HepG2 (cell line): ENCODE measurements at regions not wholly inside any gene's neighbourhood (a gene's known extent, or its start where the extent isn't known, plus 50 kb on each side); places are given as distances from the start of the nearest gene placed in this dataset.

Experiments used
- ATAC-seq: fragments of 200-7000 bp; cut with Tn5 transposase; 3 replicates; pipeline ENCODE4 v1.9.1; 2020; ENCODE audit warnings: mild to moderate bottlenecking, moderate library complexity
- BruUV-seq: library from RNA; stranded (reverse); fragments of 400-500 nt; replicated peaks from 2 replicates; lab custom pipeline; 2021; lab: Mats Ljungman, UMichigan
- CTCF ChIA-PET: fragments of 300-600 bp; formaldehyde crosslinking; extraction: SDS; loops from one replicate; lab custom pipeline; 2021; ENCODE audit warnings: low total read pairs, inconsistent platforms, low intra/inter-chr PET ratio; lab: Yijun Ruan, JAX
- POLR2A ChIA-PET: fragments of 350-600 bp; sonication (Branson Sonifier 250); formaldehyde crosslinking; loops from one replicate; lab custom pipeline; 2020; ENCODE audit warnings: antibody characterized with exemption, inconsistent platforms; lab: Yijun Ruan, JAX
- DNase-seq: peaks from one replicate; pipeline ENCODE4 v3.0.0-alpha.2; 2015; ENCODE audit warnings: low spot score
- FAIRE-seq: peaks from 3 replicates; lab custom pipeline; 2011; peaks lifted over from hg19 to GRCh38; lab: Jason Lieb, UNC
- H2AFZ ChIP-seq: one replicate; pipeline ENCODE4 v1.6.1; 2011; ENCODE audit warnings: low read length, inconsistent platforms
- H3K27ac ChIP-seq: fragments of 300-600 bp; 3 replicates; pipeline ENCODE4 v1.8.0; 2011; ENCODE audit warnings: mixed run types, mild to moderate bottlenecking, mixed read lengths, low read length, inconsistent platforms; ENCODE audit not compliant: insufficient read depth; ENCODE audit errors: extremely low read length
- H3K27me3 ChIP-seq, 2 experiments: fragments of 200-600 bp in 1 of 2; 2 replicates in 1 of 2; 3 replicates in 1 of 2; pipeline versions ENCODE4 v1.6.0 to v1.8.0; 2011; ENCODE audit warnings: low read length in 2 of 2, mild to moderate bottlenecking in 2 of 2, moderate library complexity in 2 of 2, inconsistent platforms in 1 of 2; ENCODE audit not compliant: insufficient read depth in 2 of 2, control insufficient read depth in 1 of 2
- H3K36me3 ChIP-seq, 2 experiments: fragments of 200-600 bp in 1 of 2; replicated peaks in 1 of 2; 2 replicates in 1 of 2; 3 replicates in 1 of 2; pipeline versions ENCODE4 v1.5.1 to v1.8.0; 2011; ENCODE audit warnings: low read length in 2 of 2, inconsistent platforms in 1 of 2; ENCODE audit not compliant: insufficient read depth in 2 of 2, control insufficient read depth in 1 of 2
- H3K4me1 ChIP-seq: 2 replicates; pipeline ENCODE4 v1.5.1; 2012; ENCODE audit warnings: low read length, inconsistent platforms; ENCODE audit not compliant: insufficient read depth
- H3K4me2 ChIP-seq: 2 replicates; pipeline ENCODE4 v1.6.0; 2011; ENCODE audit warnings: low read depth, low read length, inconsistent platforms
- H3K4me3 ChIP-seq, 3 experiments: fragments of 200-600 bp in 1 of 3; sonication (generic), shearing (Covaris generic) in 1 of 3; replicated peaks in 1 of 3; 2 replicates each; pipeline ENCODE4 v1.5.1; 2011 to 2016; ENCODE audit warnings: low read length in 3 of 3, inconsistent platforms in 2 of 3, low read depth in 2 of 3, mild to moderate bottlenecking in 2 of 3, control low read depth in 1 of 3, mixed read lengths in 1 of 3; ENCODE audit not compliant: insufficient read depth in 1 of 3
- H3K79me2 ChIP-seq: one replicate; pipeline ENCODE4 v1.6.1; 2011; ENCODE audit warnings: low read length, inconsistent platforms; ENCODE audit not compliant: insufficient read depth
- H3K9ac ChIP-seq: 2 replicates; pipeline ENCODE4 v1.6.0; 2011; ENCODE audit warnings: mild to moderate bottlenecking, low read depth, low read length, inconsistent platforms; ENCODE audit not compliant: insufficient read depth
- H3K9me3 ChIP-seq: 2 replicates; pipeline ENCODE4 v1.5.1; 2012; ENCODE audit warnings: mild to moderate bottlenecking, low read length
- H4K20me1 ChIP-seq: 2 replicates; pipeline ENCODE4 v1.6.0; 2011; ENCODE audit warnings: inconsistent platforms, mild to moderate bottlenecking, low read length, moderate library complexity; ENCODE audit not compliant: insufficient read depth
- HOXA7 ChIP-seq: sonication (generic); formaldehyde crosslinking; IDR thresholded peaks from 2 replicates; pipeline ENCODE4 v1.8.1; 2022; ENCODE audit warnings: mild to moderate bottlenecking, missing genetic modification reagents, moderate library complexity
- MED13 ChIP-seq: sonication (generic); formaldehyde crosslinking; IDR thresholded peaks from 2 replicates; pipeline ENCODE4 v1.5.0; 2020; ENCODE audit warnings: missing genetic modification reagents
- MZF1 ChIP-seq: sonication (generic); formaldehyde crosslinking; IDR thresholded peaks from 2 replicates; pipeline ENCODE4 v1.8.1; 2023; ENCODE audit warnings: mild to moderate bottlenecking, missing genetic modification reagents, borderline replicate concordance
- NFATC3 ChIP-seq: sonication (generic); formaldehyde crosslinking; IDR thresholded peaks from 2 replicates; pipeline ENCODE4 v1.5.1; 2020; ENCODE audit warnings: mild to moderate bottlenecking, missing genetic modification reagents
- ZFY ChIP-seq: sonication (generic); formaldehyde crosslinking; IDR thresholded peaks from 2 replicates; pipeline ENCODE4 v1.4.0; 2020; ENCODE audit warnings: missing genetic modification reagents
- ZNF232 ChIP-seq: sonication (generic); formaldehyde crosslinking; IDR thresholded peaks from 2 replicates; pipeline ENCODE4 v1.4.0; 2020; ENCODE audit warnings: missing genetic modification reagents, borderline replicate concordance
- ZNF451 ChIP-seq: sonication (generic); formaldehyde crosslinking; IDR thresholded peaks from 2 replicates; pipeline ENCODE4 v1.5.0; 2020; ENCODE audit warnings: mild to moderate bottlenecking, missing genetic modification reagents
- ZNF749 ChIP-seq: sonication (generic); formaldehyde crosslinking; IDR thresholded peaks from 2 replicates; pipeline ENCODE4 v1.8.0; 2022; ENCODE audit warnings: mild to moderate bottlenecking, missing genetic modification reagents, moderate library complexity, borderline replicate concordance
- WGBS: methylation state at CpG from one replicate; pipeline ENCODE4 v1.1.6; 2017; ENCODE audit warnings: low lambda C conversion rate; 5-methylcytosine and 5-hydroxymethylcytosine counted together
- in situ Hi-C: cut with HindIII; loops from 2 replicates; pipeline ENCODE4 v1.10.0; 2017; ENCODE audit warnings: low pct_unique_long_range_greater_than_20kb; ENCODE audit not compliant: extremely low pct_ligation_motif_present
- intact Hi-C: fragments of 100-400 bp; cut with micrococcal nuclease; formaldehyde crosslinking; loops from one replicate; pipeline ENCODE4 v1.10.0; 2022; ENCODE audit not compliant: unreplicated experiment
- TF ChIP-seq, protein P1 (sequence below): sonication (generic); formaldehyde crosslinking; IDR thresholded peaks from 2 replicates; pipeline ENCODE4 v1.4.0; 2020; ENCODE audit warnings: missing genetic modification reagents
- TF ChIP-seq, protein P2 (sequence below): sonication (generic); formaldehyde crosslinking; IDR thresholded peaks from 2 replicates; pipeline ENCODE4 v1.4.0; 2020; ENCODE audit warnings: missing genetic modification reagents
- TF ChIP-seq, protein P3 (sequence below): sonication (generic); formaldehyde crosslinking; IDR thresholded peaks from one replicate; pipeline ENCODE4 v1.5.1; 2020; ENCODE audit warnings: mild to moderate bottlenecking, missing genetic modification reagents; ENCODE audit errors: not compliant biosample characterization

DNA sequence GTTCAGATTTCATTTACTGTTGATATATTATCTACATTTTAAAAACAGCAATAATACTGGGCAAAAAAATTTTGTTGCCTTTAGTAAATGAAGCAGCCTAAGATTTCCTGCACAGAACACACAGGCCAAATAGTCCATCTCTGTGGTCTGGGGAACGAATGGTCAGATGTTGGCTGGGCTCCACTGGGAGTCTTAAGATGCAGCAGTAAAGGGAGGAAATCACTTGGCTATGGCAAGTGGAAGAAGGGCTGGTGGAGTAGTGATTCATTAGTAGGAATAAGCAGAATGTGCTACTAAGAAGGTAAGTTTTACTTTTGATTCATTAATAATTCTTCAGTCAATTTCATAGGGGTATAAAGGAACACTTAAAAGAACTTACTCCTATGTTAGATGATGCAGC, 91.1 kb upstream of the ARRDC3 start (continued):
- TF ChIP-seq, protein P1, sequence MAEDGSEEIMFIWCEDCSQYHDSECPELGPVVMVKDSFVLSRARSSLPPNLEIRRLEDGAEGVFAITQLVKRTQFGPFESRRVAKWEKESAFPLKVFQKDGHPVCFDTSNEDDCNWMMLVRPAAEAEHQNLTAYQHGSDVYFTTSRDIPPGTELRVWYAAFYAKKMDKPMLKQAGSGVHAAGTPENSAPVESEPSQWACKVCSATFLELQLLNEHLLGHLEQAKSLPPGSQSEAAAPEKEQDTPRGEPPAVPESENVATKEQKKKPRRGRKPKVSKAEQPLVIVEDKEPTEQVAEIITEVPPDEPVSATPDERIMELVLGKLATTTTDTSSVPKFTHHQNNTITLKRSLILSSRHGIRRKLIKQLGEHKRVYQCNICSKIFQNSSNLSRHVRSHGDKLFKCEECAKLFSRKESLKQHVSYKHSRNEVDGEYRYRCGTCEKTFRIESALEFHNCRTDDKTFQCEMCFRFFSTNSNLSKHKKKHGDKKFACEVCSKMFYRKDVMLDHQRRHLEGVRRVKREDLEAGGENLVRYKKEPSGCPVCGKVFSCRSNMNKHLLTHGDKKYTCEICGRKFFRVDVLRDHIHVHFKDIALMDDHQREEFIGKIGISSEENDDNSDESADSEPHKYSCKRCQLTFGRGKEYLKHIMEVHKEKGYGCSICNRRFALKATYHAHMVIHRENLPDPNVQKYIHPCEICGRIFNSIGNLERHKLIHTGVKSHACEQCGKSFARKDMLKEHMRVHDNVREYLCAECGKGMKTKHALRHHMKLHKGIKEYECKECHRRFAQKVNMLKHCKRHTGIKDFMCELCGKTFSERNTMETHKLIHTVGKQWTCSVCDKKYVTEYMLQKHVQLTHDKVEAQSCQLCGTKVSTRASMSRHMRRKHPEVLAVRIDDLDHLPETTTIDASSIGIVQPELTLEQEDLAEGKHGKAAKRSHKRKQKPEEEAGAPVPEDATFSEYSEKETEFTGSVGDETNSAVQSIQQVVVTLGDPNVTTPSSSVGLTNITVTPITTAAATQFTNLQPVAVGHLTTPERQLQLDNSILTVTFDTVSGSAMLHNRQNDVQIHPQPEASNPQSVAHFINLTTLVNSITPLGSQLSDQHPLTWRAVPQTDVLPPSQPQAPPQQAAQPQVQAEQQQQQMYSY (CRISPR knock-in tag), result no peak
- TF ChIP-seq HOXA7, result no peak

DNA sequence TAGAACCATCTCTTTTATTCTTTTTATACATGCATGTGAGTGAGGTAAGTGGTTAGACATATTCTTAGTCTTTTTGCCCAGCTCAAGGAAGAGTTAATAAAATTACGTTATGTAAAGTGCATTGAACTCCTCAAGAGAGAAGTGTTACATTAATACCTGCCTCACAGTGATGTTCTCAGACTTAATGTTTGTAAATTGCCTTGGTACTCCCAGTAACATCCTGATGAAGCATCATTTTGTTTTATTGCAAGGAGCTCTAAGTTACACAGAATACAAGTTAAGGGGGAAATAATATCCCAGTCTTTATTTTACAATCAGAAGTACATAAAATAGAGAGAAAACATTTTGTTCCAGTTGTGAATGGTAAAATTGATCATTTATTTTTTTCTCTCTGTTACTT, 89.5 kb upstream of the ARRDC3 start:
- Histone ChIP-seq H2AFZ (no peak overlapping the region), H3K27ac (no peak overlapping the region), H3K4me2 (no peak overlapping the region), H3K79me2 (no peaks in the 10 kb centered on the region), H4K20me1 (no peaks in the 10 kb centered on the region), H3K4me1 (no peaks in the 10 kb centered on the region), H3K9ac (no peak overlapping the region), H3K27me3 (no peaks in the 10 kb centered on the region), H3K36me3 (no peaks in the 10 kb centered on the region), H3K4me3 (no peak overlapping the region), H3K9me3 (no peaks in the 10 kb centered on the region)
- ATAC-seq (no peak), DNase-seq (no peak), FAIRE-seq (no peak)
- no TSS peak for BruUV-seq
- in situ Hi-C loops (no loop called here), intact Hi-C loops (no loop called here)
- CTCF ChIA-PET, result no interaction called here
- POLR2A ChIA-PET, result no interaction called here
- WGBS, result 0% methylated on average over 1 of the region's 1 CpG
- TF ChIP-seq, protein P2, sequence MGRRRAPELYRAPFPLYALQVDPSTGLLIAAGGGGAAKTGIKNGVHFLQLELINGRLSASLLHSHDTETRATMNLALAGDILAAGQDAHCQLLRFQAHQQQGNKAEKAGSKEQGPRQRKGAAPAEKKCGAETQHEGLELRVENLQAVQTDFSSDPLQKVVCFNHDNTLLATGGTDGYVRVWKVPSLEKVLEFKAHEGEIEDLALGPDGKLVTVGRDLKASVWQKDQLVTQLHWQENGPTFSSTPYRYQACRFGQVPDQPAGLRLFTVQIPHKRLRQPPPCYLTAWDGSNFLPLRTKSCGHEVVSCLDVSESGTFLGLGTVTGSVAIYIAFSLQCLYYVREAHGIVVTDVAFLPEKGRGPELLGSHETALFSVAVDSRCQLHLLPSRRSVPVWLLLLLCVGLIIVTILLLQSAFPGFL (CRISPR knock-in tag), result no peak
- no peak for TF ChIP-seq ZFY (CRISPR knock-in tag)
- TF ChIP-seq, protein P3, sequence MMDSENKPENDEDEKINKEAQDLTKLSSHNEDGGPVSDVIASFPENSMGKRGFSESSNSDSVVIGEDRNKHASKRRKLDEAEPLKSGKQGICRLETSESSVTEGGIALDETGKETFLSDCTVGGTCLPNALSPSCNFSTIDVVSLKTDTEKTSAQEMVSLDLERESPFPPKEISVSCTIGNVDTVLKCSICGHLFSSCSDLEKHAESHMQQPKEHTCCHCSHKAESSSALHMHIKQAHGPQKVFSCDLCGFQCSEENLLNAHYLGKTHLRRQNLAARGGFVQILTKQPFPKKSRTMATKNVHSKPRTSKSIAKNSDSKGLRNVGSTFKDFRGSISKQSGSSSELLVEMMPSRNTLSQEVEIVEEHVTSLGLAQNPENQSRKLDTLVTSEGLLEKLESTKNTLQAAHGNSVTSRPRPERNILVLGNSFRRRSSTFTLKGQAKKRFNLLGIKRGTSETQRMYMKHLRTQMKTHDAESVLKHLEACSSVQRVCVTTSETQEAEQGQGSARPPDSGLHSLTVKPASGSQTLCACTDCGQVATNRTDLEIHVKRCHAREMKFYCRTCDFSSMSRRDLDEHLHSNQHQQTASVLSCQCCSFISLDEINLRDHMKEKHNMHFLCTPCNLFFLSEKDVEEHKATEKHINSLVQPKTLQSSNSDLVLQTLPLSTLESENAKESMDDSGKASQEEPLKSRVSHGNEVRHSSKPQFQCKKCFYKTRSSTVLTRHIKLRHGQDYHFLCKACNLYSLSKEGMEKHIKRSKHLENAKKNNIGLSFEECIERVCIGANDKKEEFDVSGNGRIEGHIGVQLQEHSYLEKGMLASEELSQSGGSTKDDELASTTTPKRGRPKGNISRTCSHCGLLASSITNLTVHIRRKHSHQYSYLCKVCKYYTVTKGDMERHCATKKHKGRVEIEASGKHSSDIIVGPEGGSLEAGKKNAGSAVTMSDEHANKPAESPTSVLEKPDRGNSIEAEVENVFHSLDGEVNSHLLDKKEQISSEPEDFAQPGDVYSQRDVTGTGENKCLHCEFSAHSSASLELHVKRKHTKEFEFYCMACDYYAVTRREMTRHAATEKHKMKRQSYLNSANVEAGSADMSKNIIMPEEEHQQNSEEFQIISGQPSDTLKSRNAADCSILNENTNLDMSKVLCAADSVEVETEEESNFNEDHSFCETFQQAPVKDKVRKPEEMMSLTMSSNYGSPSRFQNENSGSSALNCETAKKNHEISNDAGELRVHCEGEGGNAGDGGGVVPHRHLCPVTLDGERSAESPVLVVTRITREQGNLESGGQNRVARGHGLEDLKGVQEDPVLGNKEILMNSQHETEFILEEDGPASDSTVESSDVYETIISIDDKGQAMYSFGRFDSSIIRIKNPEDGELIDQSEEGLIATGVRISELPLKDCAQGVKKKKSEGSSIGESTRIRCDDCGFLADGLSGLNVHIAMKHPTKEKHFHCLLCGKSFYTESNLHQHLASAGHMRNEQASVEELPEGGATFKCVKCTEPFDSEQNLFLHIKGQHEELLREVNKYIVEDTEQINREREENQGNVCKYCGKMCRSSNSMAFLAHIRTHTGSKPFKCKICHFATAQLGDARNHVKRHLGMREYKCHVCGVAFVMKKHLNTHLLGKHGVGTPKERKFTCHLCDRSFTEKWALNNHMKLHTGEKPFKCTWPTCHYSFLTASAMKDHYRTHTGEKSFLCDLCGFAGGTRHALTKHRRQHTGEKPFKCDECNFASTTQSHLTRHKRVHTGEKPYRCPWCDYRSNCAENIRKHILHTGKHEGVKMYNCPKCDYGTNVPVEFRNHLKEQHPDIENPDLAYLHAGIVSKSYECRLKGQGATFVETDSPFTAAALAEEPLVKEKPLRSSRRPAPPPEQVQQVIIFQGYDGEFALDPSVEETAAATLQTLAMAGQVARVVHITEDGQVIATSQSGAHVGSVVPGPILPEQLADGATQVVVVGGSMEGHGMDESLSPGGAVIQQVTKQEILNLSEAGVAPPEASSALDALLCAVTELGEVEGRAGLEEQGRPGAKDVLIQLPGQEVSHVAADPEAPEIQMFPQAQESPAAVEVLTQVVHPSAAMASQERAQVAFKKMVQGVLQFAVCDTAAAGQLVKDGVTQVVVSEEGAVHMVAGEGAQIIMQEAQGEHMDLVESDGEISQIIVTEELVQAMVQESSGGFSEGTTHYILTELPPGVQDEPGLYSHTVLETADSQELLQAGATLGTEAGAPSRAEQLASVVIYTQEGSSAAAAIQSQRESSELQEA (CRISPR knock-in tag), result no peak
- no peak for TF ChIP-seq MZF1 (CRISPR knock-in tag)
- TF ChIP-seq ZNF451 (CRISPR knock-in tag), result no peak
- no peak for TF ChIP-seq ZNF232
- no peak for TF ChIP-seq NFATC3
- no peak for TF ChIP-seq ZNF749
- TF ChIP-seq MED13 (CRISPR knock-in tag), result no peak
